Hindlimb muscle (tissue), 1 donor: ENCODE measurements at regions not wholly inside any gene's neighbourhood (a gene's known extent, or its start where the extent isn't known, plus 50 kb on each side); places are given as distances from the start of the nearest gene placed in this dataset.

Source experiments
- DNase-seq: peaks from one replicate; pipeline ENCODE4 v3.0.0-alpha.2; 2013

DNA sequence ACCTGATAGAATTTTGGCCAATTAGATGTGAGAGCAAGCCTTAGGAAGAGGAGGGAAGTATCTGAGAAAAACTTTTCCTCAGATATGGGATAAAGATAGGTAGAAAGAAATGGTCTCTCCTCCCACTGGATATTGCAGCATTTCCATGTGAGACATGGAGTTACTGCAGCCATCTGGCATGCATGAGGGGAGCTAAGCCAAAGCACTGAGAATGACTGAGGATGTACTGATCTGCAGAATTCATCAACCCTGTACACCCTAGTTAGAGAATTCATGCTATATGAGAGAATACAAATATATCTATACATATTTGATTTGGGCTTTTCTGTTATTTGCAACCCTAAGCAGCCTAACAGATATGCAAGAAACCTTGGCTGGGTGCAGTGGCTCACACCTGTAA, 52.5 kb upstream of the RPL34 start:
- peak; percentile 66 for DNase-seq

DNA sequence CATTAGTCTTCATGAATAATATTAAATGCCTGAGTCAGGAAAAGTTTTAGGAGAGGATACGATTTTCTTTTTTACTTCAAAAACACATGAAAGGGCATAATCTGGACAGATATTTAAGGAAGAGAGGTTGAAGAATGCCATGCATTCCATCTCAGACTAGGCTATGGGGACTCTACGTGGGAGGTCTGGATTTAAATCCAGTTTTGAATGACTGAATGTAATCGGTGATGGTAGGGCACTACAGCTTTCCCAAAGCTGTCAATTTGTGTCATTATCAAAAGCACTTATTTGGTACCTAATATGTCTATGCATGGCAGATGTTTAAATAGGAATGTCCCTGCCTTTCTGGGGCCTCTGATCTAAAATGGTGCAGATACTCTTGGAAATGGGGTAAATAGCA, 59.3 kb upstream of the RPL34 start:
- no peak for DNase-seq

DNA sequence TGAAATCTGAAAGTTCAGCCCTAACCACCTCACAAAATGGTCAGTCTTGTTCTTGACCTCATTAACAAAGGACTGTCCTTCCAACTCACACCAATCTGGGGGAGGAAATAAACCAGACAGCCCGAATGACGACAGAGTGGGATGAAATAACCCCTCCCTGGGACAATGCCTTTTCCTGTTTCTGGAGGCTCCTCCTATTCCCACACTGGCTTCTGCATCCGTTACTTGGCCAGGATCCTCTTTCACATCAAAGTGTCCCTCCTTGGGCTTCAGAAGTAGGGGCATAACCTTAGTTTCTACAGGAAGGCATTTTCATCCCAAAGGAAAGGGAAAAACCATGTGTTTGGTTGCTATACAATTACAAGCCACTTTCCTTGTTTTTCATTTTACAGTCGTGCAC, 59.8 kb upstream of the RPL34 start:
- peak; percentile 17 for DNase-seq

DNA sequence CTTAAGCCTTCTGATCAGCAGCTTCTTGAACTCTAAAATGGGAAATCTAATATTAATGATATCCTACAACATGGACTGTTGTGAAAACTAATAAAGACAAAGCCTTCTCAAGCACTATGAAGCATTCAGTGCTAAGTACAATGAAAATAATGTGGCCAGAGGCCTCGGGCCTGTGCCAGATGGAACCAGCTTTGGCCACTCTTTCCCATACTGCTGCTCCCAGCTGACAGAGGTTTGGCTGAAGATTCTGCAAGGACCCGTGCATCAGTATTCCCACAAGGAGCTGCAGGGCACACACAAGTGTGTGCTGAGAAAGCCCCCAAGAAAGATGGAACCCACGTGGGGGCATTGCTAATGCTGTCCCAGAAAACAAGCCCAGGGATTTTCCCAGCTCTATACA, 60.5 kb upstream of the RPL34 start:
- DNase-seq: no peak

DNA sequence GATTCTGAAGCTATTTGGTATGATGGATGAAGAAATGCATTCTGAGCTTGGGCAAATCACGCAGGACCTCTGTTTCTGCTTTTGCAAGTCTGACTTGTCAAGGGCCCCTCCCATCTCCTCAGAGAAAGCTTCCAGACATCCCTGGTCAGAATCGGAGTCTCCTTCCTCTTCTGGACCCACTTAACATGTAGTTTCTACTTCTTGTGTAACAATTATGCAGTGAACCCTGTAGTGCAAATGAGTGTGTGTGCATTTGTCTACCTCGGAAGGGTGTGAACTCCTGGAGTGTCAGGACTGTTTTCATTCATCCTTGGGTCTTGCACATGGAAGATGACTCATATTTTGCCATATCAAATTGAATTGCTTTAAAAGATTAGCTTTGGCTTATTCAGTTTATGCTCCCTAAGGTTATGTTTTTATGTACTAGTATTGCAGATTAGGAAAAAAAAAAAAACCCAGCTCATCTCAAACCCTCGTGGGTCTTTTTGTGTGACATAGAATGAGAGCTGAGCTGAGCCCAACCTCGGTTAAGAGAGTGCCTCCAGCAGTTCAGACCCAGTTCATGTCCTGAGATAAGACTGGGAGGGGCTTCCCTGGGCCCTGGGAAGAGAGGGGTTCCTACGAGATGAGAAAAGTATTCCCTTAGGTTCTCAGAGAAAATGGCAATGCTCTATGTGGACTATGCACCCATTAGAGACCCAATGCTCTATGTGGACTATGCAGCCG, 61.1 kb upstream of the RPL34 start:
- no peak for DNase-seq

DNA sequence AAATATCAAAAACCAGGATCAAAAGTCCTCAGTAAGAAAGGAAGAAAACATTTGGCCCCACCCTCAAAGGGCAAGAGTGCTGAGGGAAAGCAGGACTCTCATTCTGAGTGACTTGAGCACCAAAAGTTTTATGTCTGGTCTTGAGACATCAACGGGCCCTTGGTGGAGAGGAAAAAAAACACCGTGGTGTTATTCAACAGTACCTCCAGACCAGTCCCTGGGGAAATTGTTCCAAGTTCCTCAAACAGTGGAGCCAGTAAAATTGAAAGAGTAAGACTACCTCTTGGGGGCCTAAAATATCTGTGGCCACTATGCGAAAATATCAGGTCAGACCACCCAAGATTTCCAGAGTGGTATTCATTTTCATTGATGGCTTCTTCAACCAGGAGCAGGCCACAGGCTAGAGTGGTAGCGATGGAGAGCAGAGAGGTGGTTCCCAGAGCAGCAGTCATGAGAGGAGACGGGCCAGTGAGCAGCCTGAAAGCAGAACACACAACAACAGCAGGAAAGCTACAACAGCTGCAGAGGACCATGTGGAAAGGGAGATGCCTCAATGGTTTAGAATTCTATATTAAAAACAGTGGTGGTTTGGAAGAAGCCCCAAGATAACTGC, 63.7 kb upstream of the RPL34 start:
- no peak for DNase-seq

DNA sequence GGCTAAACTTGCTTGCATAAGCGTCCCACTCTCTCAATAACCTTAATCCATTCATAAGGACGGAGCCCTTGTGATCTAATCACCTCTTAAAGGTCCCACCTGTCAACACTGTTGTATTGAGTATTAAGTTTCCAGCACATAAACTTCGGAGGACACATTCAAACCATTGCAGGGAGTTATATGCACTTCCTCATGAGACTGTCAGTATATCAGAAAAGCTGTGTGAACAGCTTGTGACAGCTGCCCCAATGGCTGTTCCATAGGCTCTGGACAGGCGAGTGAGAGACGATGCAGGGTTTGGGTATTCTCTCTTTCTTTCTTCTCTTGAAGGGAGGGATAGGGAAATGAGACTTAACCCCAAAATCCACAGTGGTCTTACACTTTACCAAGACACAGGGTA, 64.2 kb upstream of the RPL34 start:
- DNase-seq: no peak

DNA sequence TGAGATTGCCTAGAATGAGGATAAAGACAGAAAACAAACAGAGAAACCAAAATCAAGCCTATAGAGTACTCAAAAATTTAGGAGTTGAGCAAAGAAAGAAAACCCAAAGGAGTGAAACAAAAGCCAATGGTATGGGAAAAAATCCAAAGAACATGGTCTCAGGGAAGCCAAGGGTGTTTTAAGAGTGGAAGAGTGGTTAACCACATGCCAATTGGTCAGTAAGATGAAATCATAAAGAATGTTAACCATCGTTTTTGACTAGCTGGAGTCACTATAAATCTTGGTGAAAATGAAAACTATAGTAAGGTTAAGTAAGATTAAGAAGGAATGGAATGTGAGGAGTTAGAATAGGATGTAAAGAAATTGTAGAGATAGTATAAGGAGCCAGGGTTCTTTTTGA, 64.7 kb upstream of the RPL34 start:
- DNase-seq: no peak

DNA sequence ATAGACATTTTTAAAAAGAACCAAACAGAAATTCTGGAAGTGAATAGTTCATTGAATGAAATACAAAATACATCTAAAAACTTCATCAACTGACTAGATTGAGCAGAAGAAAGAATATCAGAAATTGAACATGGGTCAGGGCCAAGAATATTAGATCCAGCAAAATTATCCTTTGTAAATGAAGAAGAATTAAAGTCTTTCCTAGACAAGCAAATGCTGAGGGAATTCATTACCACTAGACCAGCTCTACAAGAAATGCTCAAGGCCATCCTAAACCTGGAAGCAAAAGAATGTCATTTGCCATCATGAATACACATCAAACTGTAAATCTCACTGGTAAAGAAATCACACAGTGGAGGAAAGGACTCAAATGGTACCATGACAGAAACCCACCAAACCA, 72.7 kb upstream of the RPL34 start:
- no peak for DNase-seq

DNA sequence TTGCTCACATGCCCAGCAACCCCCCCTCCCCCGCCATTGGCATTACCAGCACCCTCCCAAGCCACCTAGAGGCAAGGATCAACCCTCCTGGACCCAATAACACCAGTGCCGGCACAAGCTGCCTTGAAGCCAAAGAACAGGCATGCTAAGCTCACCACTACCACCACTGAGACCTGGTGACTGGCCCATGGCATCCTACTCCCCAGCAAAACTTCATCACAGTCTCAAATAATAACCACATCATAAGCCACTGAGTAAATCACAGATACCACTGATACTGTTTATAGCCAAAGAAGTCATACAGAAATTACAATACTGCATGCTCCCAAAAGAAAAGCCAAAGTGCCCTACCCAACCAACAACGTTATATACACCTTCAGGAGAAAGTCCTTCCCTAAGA, 73.6 kb upstream of the RPL34 start:
- DNase-seq: no peak

DNA sequence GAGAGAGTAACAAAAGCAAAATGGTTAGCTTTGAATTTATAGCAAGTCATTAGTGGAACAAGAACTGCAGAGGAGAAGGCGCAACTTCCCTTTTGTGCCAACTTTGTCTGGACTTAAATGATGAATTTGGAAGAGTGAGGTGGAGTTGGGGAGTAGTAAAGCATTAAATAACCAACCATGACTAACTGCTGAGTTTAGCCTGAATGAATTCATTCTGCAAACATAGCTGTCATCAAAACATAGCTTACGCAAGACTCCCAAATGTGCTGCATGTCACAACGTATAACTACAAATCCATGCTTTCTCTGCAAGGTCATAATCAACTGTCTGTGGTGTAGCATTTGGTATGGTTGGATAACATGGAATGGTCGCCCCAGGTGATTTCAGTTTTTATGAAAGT, 75.9 kb upstream of the RPL34 start:
- no peak for DNase-seq

DNA sequence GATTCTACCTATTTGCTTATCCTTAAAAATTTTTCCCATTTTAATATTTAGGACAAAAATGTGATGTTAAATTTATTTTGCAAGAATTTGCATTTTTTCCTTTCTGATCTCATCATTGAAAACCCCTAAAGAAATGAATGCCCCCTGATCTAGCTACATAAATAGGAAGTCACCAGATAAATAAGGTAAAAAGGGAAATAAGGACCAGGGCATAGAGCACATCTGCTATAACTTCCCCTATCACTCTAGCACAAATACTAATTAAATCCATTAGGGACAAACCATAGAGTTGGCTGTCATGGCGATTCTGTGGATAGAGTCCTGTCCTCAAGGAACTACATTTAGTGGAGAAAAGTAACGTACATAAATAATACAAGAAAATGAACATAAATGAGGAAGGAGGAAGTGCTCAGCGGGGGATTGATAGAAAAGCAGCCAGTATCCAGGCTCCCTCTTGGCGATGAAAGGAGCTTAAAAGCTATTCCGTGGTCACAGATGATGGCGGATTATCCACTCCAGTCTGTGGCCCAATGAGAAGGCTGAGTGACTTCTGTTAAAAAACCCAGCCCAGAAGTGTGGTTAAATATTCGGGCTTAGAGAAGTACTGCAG, 76.9 kb upstream of the RPL34 start:
- DNase-seq: no peak

DNA sequence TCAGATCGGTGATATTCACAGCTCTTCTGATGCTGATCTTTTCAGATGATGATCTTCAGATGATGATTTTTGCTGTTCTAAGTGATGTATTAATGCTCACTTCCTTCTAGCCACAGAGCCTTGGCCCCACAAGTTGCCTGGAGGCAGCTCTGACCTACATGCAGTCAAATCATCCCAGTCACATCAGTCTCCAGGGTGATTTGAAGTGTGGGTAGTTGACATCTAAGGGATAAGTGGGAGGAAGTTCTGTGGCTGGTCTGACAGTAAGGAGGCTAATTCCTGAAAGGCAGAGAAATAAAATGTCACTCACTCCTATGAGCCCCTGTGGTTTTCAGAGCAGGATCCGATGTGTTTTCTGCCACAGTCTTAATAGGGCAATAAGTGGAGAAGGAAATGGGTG, 79.8 kb upstream of the RPL34 start:
- no peak for DNase-seq

DNA sequence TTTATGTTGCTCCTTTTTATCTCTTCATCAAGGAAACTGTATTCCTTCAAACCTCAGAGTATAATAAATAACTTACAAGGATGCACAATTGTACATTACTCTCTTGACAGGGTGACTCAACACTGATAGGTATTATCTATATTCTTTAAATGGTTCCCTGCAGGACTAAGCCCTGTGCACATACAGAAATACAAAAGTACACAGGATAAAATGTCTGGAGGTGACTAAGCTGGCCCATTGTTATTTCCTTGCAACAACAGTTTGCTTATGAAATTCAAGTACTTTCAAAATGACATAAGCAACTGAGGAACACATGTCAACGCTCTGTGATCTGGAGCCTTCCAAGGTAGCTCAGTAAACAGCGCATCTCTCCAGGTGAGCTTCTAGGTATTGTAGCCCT, 83.8 kb upstream of the RPL34 start:
- no peak for DNase-seq

DNA sequence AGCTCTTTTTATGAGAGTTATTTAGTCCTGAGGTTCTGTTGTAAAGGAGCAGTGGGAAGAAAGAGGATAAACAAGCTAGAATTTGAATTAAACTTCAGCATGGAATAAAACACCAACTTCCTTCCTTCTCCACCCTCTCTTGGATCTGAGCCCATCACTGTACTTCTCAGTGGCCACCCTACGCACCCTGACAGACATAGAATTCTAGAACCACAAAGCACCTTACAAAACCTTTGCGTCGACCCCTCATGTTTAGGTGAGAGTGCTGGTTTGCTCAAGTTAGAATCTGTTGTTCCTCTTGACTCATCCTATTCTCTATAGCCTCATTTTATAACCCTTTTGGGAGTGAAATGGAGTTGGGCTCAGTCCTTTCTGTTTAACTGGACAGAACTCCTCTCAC, 84.6 kb upstream of the RPL34 start:
- DNase-seq: no peak

DNA sequence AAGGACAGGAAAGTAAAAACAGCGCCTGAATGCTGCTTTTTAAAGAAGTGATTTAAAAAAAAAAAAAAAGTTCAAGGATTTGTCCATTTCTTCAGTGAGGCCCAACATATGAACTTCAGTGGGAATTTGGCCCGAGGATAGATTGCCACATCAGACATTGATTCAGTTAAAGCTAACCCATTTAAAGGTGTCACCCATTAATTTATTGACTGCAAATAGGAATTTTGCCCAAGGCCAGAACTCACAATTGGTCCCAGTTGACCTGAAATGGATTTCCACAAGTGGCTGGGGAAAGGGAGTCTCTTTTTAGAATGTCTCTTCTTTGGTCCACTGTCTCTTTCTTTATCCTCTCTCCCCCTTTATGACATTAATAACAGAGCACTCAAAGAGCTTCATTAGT, 86.5 kb upstream of the RPL34 start:
- no peak for DNase-seq

DNA sequence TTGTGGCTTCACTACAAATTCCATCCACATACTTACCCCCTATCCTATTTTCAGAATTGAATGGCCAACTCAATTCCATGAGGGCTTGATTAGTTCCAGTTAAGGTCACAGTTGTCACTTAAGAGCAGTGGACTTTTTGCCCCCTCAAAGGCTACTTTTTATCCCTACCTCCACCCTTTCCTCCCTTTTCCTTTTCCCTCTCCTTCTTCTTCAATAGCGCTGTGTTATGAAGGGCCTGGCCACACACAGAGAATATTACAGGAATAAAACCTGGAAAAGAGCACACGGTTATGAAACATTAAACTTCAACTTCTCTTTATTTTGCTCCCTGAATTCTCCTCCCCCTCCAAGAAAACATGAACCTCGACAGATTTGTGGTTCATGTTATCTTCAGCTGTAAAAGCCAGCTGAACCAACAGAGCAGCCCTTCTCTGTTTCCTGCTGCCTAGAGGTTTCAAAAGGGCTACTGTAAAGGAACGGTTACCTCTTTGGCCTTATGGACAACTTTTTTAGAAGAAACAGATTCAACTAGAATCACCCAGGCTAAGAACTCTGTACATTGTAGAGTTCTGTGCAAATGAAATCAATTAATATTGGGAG, 87.0 kb upstream of the RPL34 start:
- no peak for DNase-seq

DNA sequence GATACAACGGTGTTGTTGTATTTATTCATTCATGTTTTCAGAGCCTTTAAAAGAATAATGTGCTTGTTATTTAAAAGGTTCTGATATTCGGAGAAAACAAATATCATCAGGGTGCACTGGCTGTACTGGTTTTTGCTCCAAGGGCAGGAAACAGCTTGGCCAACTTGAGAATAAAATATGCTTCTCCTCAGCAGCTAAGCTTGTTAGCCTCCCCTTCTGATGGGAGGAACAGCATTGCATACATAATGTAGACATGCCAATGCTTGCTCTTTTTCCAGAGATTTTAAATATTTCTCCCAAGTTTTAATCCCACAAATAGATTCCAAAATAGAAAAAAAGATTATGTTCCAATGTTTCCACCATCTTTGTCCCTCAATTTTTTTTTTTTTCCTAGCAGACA, 87.6 kb upstream of the RPL34 start:
- no peak for DNase-seq

DNA sequence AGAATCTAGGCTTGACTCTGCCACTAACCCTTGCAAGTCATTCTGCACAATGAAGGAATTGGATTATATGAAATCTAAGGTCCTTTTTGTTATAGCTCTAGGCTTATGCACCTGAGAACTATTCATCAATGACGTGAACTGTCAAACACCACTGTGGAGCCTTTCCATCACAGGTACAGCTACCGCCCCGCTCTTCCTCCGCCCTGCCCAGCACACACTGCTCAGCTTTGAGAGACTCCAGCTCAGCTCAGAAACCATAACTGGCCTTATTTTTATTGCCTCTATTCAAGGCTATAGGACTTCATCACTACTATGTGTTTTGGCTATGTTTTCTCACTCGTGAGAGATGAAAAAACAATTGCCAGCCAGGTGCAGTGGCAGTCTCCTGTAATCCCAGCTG, 88.2 kb upstream of the RPL34 start:
- DNase-seq: no peak

DNA sequence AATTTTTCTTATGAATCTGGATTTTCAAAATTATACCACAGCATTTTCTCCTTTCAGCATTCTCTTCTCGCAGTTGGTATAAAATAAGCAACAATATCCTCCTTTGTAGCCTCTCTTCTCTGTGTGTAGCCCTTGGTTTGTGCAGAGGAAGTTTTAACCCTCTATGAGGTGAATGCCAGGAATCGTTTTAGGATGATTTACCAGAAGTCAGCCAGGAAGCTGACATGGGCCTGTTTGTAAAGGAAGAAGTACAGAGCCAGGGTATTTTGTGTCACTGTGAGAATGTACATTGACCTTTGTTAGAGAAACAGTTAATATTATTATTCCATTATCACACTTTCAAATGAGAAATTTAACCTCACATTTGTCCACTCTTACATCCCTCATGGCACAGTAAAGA, 88.9 kb upstream of the RPL34 start:
- no peak for DNase-seq

DNA sequence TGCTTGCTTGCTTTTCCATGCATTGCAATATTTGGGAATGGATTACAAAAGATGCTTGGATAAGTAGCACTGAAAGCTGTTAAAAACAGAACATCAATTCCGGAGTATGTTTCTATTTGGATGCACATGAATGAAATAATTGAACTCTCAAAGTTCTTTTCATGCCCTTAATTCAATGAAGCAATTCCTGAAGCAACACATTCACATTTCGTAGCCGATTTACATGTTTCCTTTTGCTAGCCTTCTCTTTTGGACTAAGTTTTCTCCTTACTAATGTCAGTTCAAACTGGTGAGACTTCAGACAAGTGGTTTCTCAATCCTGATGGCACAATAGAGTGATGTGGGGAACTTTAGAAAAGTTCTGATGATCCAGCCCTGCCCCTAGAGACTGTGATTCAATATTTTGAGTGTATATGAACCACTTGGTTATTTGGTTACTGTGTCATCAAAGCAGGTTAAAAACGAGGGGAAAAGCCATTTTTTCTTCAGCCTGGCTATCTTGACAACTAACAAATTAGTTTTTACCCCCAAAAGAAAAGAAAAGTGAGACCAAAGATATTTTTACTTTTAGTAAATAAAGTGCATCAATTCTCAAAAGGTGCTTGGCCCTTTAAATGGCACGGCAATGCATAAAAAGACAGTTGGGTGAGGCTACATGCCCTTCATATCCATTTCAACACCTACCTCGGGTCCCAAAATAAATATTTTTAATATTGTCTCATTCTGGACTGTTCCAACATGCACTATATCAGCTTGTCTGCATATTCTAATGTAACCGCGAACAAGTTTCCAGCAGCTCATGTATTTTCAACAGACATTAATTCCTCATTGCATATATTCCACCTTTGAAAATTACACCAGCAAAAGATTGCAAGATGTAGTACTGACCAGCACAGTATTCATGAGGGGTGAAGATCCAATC, 90.1 kb upstream of the RPL34 start:
- DNase-seq: no peak

DNA sequence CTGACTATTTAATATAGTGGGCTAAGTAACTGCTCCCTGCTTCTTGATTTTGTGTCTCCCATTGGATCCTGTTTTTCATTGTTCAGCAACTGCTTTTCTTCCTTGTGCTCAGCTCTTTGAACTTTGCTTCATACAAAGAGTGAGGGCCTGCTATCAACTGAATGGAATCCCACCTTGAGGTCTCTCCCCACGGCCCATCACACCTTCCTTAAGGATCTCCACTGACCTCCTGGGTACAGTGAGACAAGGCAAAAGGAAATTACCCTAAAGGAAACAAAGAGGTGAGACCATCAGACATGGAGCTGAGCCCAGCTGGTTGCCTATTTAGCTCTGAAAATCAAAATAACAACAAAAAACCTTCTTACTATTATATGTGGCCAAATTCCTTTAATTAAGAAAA, 91.3 kb upstream of the RPL34 start:
- no peak for DNase-seq

DNA sequence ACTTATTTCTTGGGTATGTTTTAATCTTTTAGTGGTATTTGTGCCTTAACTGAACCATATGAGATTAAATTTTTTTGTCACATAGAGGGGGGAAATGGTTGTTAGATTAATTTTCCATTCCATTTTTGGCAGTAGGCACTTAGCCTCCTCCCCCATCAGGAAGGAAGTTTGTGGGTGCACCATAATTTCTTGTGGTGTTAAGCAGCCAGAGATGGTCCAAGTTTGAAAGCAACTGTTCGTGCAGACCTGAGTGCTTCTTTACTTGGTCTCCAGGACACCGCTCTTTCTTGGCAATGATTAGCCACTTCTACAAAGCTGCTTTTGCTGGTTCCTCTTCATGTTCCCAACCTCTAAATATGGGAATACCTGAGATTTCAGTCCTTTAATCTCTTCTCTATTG, 92.7 kb upstream of the RPL34 start:
- no peak for DNase-seq
